ENCODE measurements at regions not wholly inside any gene's neighbourhood (a gene's known extent, or its start where the extent isn't known, plus 50 kb on each side); places are given as distances from the start of the nearest gene placed in this dataset.

GRCh38 chr6:85035766-85036165, 271.4 kb upstream of the TBX18 start:
- H3K27ac ChIP-seq (ENCODE audit: low read depth, low read length), result no peak overlapping the region
- H3K4me3 ChIP-seq (ENCODE audit: low read length), result no peak overlapping the region
- no peaks in the 10 kb centered on the region for H3K27me3 ChIP-seq (ENCODE audit: control insufficient read depth, low read length)
- no peak overlapping the region for H3K4me2 ChIP-seq (ENCODE audit: low read length)
- H3K79me2 ChIP-seq (ENCODE audit: control insufficient read depth, low read length), result no peaks in the 10 kb centered on the region
- H3K4me1 ChIP-seq (ENCODE audit: control insufficient read depth, low read length), result no peaks in the 10 kb centered on the region
- H3K9me2 ChIP-seq (replicated peaks; ENCODE audit: control insufficient read depth, low read length), result no peaks in the 10 kb centered on the region
- H3K36me3 ChIP-seq (ENCODE audit: control insufficient read depth, low read length), result no peaks in the 10 kb centered on the region
- peaks cover 8% of the 10 kb centered on the region for H3K9me3 ChIP-seq (ENCODE audit: control insufficient read depth, insufficient read depth, low read length)
- TF ChIP-seq EZH2phosphoT487 (IDR thresholded peaks at IDR 0.05; ENCODE audit: borderline replicate concordance, low read length), result no peak
- no peak for TF ChIP-seq CTCF (IDR thresholded peaks at IDR 0.05; ENCODE audit: low read depth, low read length, poor library complexity, severe bottlenecking)
- no peaks in the 10 kb centered on the region for H4K20me1 ChIP-seq (ENCODE audit: control insufficient read depth, insufficient read depth, low read depth, low read length)
- no peaks in the 10 kb centered on the region for H3F3A ChIP-seq (ENCODE audit: control insufficient read depth, insufficient read depth)

GRCh38 chr6:85033547-85033946, 269.1 kb upstream of the TBX18 start:
- Histone ChIP-seq H3K27me3 (ENCODE audit: control insufficient read depth, low read length) (no peaks in the 10 kb centered on the region), H3K9me3 (ENCODE audit: control insufficient read depth, insufficient read depth, low read length) (peaks cover 8% of the 10 kb centered on the region), H3K36me3 (ENCODE audit: control insufficient read depth, low read length) (no peaks in the 10 kb centered on the region), H3K4me1 (ENCODE audit: control insufficient read depth, low read length) (no peaks in the 10 kb centered on the region), H3K27ac (ENCODE audit: low read depth, low read length) (no peak overlapping the region), H3K79me2 (ENCODE audit: control insufficient read depth, low read length) (no peaks in the 10 kb centered on the region), H4K20me1 (ENCODE audit: control insufficient read depth, insufficient read depth, low read depth, low read length) (no peaks in the 10 kb centered on the region), H3F3A (ENCODE audit: control insufficient read depth, insufficient read depth) (no peaks in the 10 kb centered on the region), H3K4me3 (ENCODE audit: low read length) (no peak overlapping the region), H3K9me2 (replicated peaks; ENCODE audit: control insufficient read depth, low read length) (no peaks in the 10 kb centered on the region), H3K4me2 (ENCODE audit: low read length) (no peak overlapping the region)
- TF ChIP-seq CTCF (IDR thresholded peaks at IDR 0.05; ENCODE audit: low read depth, low read length, poor library complexity, severe bottlenecking) (no peak), EZH2phosphoT487 (IDR thresholded peaks at IDR 0.05; ENCODE audit: borderline replicate concordance, low read length) (no peak)

GRCh38 chr6:85026021-85026420, 261.6 kb upstream of the TBX18 start:
- Histone ChIP-seq H3K9me3 (ENCODE audit: control insufficient read depth, insufficient read depth, low read length) (no peaks in the 10 kb centered on the region), H3K36me3 (ENCODE audit: control insufficient read depth, low read length) (no peaks in the 10 kb centered on the region), H3K4me3 (ENCODE audit: low read length) (no peak overlapping the region), H3K4me1 (ENCODE audit: control insufficient read depth, low read length) (no peaks in the 10 kb centered on the region), H3K9me2 (replicated peaks; ENCODE audit: control insufficient read depth, low read length) (no peaks in the 10 kb centered on the region), H3F3A (ENCODE audit: control insufficient read depth, insufficient read depth) (no peaks in the 10 kb centered on the region), H3K79me2 (ENCODE audit: control insufficient read depth, low read length) (no peaks in the 10 kb centered on the region), H3K27ac (ENCODE audit: low read depth, low read length) (no peak overlapping the region), H3K27me3 (ENCODE audit: control insufficient read depth, low read length) (no peaks in the 10 kb centered on the region), H4K20me1 (ENCODE audit: control insufficient read depth, insufficient read depth, low read depth, low read length) (no peaks in the 10 kb centered on the region), H3K4me2 (ENCODE audit: low read length) (no peak overlapping the region)
- TF ChIP-seq EZH2phosphoT487 (IDR thresholded peaks at IDR 0.05; ENCODE audit: borderline replicate concordance, low read length), result no peak
- no peak for TF ChIP-seq CTCF (IDR thresholded peaks at IDR 0.05; ENCODE audit: low read depth, low read length, poor library complexity, severe bottlenecking)

GRCh38 chr6:85023721-85024120, 259.3 kb upstream of the TBX18 start:
- Histone ChIP-seq H3K9me3 (ENCODE audit: control insufficient read depth, insufficient read depth, low read length) (no peaks in the 10 kb centered on the region), H3K79me2 (ENCODE audit: control insufficient read depth, low read length) (no peaks in the 10 kb centered on the region), H4K20me1 (ENCODE audit: control insufficient read depth, insufficient read depth, low read depth, low read length) (no peaks in the 10 kb centered on the region), H3K9me2 (replicated peaks; ENCODE audit: control insufficient read depth, low read length) (no peaks in the 10 kb centered on the region), H3K4me2 (ENCODE audit: low read length) (no peak overlapping the region), H3F3A (ENCODE audit: control insufficient read depth, insufficient read depth) (no peaks in the 10 kb centered on the region), H3K27ac (ENCODE audit: low read depth, low read length) (no peak overlapping the region), H3K4me1 (ENCODE audit: control insufficient read depth, low read length) (no peaks in the 10 kb centered on the region), H3K27me3 (ENCODE audit: control insufficient read depth, low read length) (no peaks in the 10 kb centered on the region), H3K4me3 (ENCODE audit: low read length) (no peak overlapping the region), H3K36me3 (ENCODE audit: control insufficient read depth, low read length) (no peaks in the 10 kb centered on the region)
- no peak for TF ChIP-seq CTCF (IDR thresholded peaks at IDR 0.05; ENCODE audit: low read depth, low read length, poor library complexity, severe bottlenecking)
- no peak for TF ChIP-seq EZH2phosphoT487 (IDR thresholded peaks at IDR 0.05; ENCODE audit: borderline replicate concordance, low read length)

Data from DOHH2 (cell line).